CD14-positive monocyte (primary cell): ENCODE measurements at regions not wholly inside any gene's neighbourhood (a gene's known extent, or its start where the extent isn't known, plus 50 kb on each side); places are given as distances from the start of the nearest gene placed in this dataset.

Experiments used
- DNase-seq, 3 donors: peaks; one replicate each; pipeline ENCODE4 v3.0.0-alpha.2; 2011 to 2022
- H2AFZ ChIP-seq: 2 replicates; pipeline ENCODE4 v1.6.0; 2012; ENCODE audit warnings: mild to moderate bottlenecking, low read depth, low read length, inconsistent platforms; ENCODE audit not compliant: insufficient read depth, poor library complexity, severe bottlenecking
- H3K27ac ChIP-seq, 2 donors: 1 replicate in 1 of 2; 2 replicates in 1 of 2; pipeline ENCODE4 v1.5.1; 2012 to 2013; ENCODE audit warnings: low read length in 2 of 2, control low read depth in 1 of 2, inconsistent platforms in 1 of 2, low read depth in 1 of 2, mild to moderate bottlenecking in 1 of 2
- H3K27me3 ChIP-seq, 2 donors: one replicate each; pipeline versions ENCODE4 v1.6.0 to v1.6.1; 2011 to 2013; ENCODE audit warnings: low read length in 2 of 2; ENCODE audit not compliant: control insufficient read depth in 2 of 2, insufficient read depth in 2 of 2
- H3K36me3 ChIP-seq, 2 donors: replicated peaks in 1 of 2; 1 replicate in 1 of 2; 2 replicates in 1 of 2; pipeline versions ENCODE4 v1.5.1 to v1.6.1; 2012 to 2013; ENCODE audit warnings: low read length in 2 of 2, control low read depth in 1 of 2, inconsistent platforms in 1 of 2, mild to moderate bottlenecking in 1 of 2; ENCODE audit not compliant: insufficient read depth in 2 of 2, control insufficient read depth in 1 of 2
- H3K4me1 ChIP-seq, 2 donors: 1 replicate in 1 of 2; 2 replicates in 1 of 2; pipeline versions ENCODE4 v1.5.1 to v1.6.1; 2012 to 2013; ENCODE audit warnings: low read length in 2 of 2, control low read depth in 1 of 2, inconsistent platforms in 1 of 2, mild to moderate bottlenecking in 1 of 2, moderate library complexity in 1 of 2; ENCODE audit not compliant: insufficient read depth in 2 of 2, control insufficient read depth in 1 of 2
- H3K4me2 ChIP-seq: replicated peaks from 2 replicates; pipeline ENCODE3; 2012; ENCODE audit warnings: low read length, moderate library complexity, mild to moderate bottlenecking; ENCODE audit not compliant: poor library complexity, severe bottlenecking; ENCODE audit errors: extremely low read depth
- H3K4me3 ChIP-seq, 3 experiments: fragments of 200-600 bp in 1 of 3; sonication (generic) in 1 of 3; replicated peaks in 1 of 3; 1 replicate in 2 of 3; 2 replicates in 1 of 3; pipeline ENCODE4 v1.5.1; 2011 to 2013; ENCODE audit warnings: low read length in 3 of 3, mild to moderate bottlenecking in 3 of 3, control low read depth in 2 of 3, low read depth in 2 of 3, inconsistent platforms in 1 of 3, moderate library complexity in 1 of 3
- H3K79me2 ChIP-seq: 2 replicates; pipeline ENCODE4 v1.6.0; 2012; ENCODE audit warnings: mild to moderate bottlenecking, control low read depth, inconsistent platforms, low read length, moderate library complexity; ENCODE audit not compliant: insufficient read depth
- H3K9ac ChIP-seq: 2 replicates; pipeline ENCODE4 v1.6.0; 2017; ENCODE audit warnings: low read length, mild to moderate bottlenecking; ENCODE audit not compliant: insufficient read depth, poor library complexity, severe bottlenecking
- H3K9me3 ChIP-seq, 2 donors: replicated peaks in 1 of 2; 1 replicate in 1 of 2; 2 replicates in 1 of 2; pipeline versions ENCODE4 v1.5.1 to v1.6.1; 2012 to 2013; ENCODE audit warnings: low read length in 2 of 2, control low read depth in 1 of 2; ENCODE audit not compliant: control insufficient read depth in 1 of 2, insufficient read depth in 1 of 2
- H4K20me1 ChIP-seq: 2 replicates; pipeline ENCODE4 v1.6.0; 2012; ENCODE audit warnings: mild to moderate bottlenecking, low read length, control low read depth, moderate library complexity; ENCODE audit not compliant: insufficient read depth
- H3K27ac Mint-ChIP-seq, 7 donors: one replicate each; pipeline ENCODE4 v1.8.0; 2020; ENCODE audit warnings: mild to moderate bottlenecking in 7 of 7, mixed read lengths in 7 of 7, moderate library complexity in 6 of 7, inconsistent platforms in 2 of 7
- H3K27me3 Mint-ChIP-seq, 3 donors: one replicate each; pipeline ENCODE4 v1.8.0; 2021 to 2022; ENCODE audit warnings: low read depth in 3 of 3, mild to moderate bottlenecking in 3 of 3, mixed read lengths in 3 of 3, moderate library complexity in 3 of 3, inconsistent platforms in 1 of 3
- H3K36me3 Mint-ChIP-seq, 2 donors: one replicate each; pipeline ENCODE4 v1.8.0; 2020; ENCODE audit warnings: mixed read lengths in 2 of 2, inconsistent platforms in 1 of 2, mild to moderate bottlenecking in 1 of 2
- H3K4me1 Mint-ChIP-seq: one replicate; pipeline ENCODE4 v1.8.0; 2020; ENCODE audit warnings: mild to moderate bottlenecking, mixed read lengths
- H3K4me3 Mint-ChIP-seq, 2 donors: one replicate each; pipeline ENCODE4 v1.8.0; 2020; ENCODE audit warnings: mild to moderate bottlenecking in 2 of 2, mixed read lengths in 2 of 2, moderate library complexity in 1 of 2
- H3K9me3 Mint-ChIP-seq, 7 donors: one replicate each; pipeline ENCODE4 v1.8.0; 2020 to 2022; ENCODE audit warnings: mixed read lengths in 7 of 7, mild to moderate bottlenecking in 6 of 7, moderate library complexity in 6 of 7, inconsistent platforms in 2 of 7
- CTCF ChIP-seq: fragments of 200-600 bp; IDR thresholded peaks from one replicate; pipeline ENCODE4 v1.8.0; 2022; ENCODE audit warnings: antibody characterized with exemption, mild to moderate bottlenecking
- WGBS: methylation state at CpG from one replicate; pipeline ENCODE4 v1.1.5; 2013; ENCODE audit warnings: missing lambda C conversion rate; ENCODE audit not compliant: insufficient coverage; 5-methylcytosine and 5-hydroxymethylcytosine counted together
- intact Hi-C, 2 donors: fragments of 100-400 bp; cut with micrococcal nuclease; formaldehyde crosslinking; loops; one replicate each; pipeline versions ENCODE4 v1.15.0 to v1.15.1; 2023

GRCh38 chr20:59495894-59496510 is 108.3 kb upstream of the PHACTR3 start:
- Histone ChIP-seq H3K4me3 (no peak overlapping the region), H3K4me1 (no peaks in the 10 kb centered on the region), H3K27ac (no peak overlapping the region), H3K4me2 (no peak overlapping the region), H3K36me3 (no peaks in the 10 kb centered on the region), H4K20me1 (no peaks in the 10 kb centered on the region), H2AFZ (no peak overlapping the region), H3K9me3 (no peaks in the 10 kb centered on the region), H3K79me2 (no peaks in the 10 kb centered on the region), H3K9ac (no peak overlapping the region), H3K27me3 (peaks cover 0 to 2% of the 10 kb centered on the region in 2 donors)
- H3K4me3 Mint-ChIP-seq = no peak overlapping the region
- intact Hi-C loops = loop anchor here in 1 of 2 donors (10.0 kb wide), 1 partner anchor 631 kb away; no protein-coding TSS in a partner anchor
- peaks cover 0 to 7% (median 4%) of the 10 kb centered on the region in 7 donors for H3K9me3 Mint-ChIP-seq
- DNase-seq = peak; percentile 9 to 36 (median 29)
- 10% methylated on average over 12 of the region's 12 CpGs for WGBS
- H3K27ac Mint-ChIP-seq = no peak overlapping the region
- TF ChIP-seq CTCF = peak; percentile 94
- peaks cover 0 to 18% (median 11%) of the 10 kb centered on the region in 3 donors for H3K27me3 Mint-ChIP-seq
- no peaks in the 10 kb centered on the region for H3K36me3 Mint-ChIP-seq
- no peaks in the 10 kb centered on the region for H3K4me1 Mint-ChIP-seq

DNA sequence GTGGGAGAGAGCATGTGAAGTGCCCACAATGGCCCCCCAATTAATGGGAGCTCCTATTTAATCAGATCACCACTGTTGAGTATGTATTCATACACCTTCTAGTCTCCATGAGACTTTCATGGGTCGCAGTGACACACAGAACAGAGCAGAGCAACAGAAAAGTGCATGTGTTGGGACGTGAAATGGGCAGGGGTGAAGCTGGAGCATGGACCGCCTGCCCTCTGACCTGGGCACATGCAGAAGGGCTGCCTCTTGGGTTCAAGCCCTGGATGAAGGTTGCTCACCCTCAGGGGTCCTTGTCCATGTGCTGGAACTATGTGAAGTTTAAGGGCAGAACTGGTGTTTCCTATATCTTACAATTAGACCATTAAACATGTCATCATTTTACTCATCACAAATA is 106.0 kb upstream of the PHACTR3 start:
- peaks cover 0 to 13% (median 9%) of the 10 kb centered on the region in 3 donors for H3K27me3 Mint-ChIP-seq
- intact Hi-C loops = loop anchor here in 1 of 2 donors (10.0 kb wide), 1 partner anchor 633 kb away; no protein-coding TSS in a partner anchor
- no CpG with 5 or more reads among the region's 3 CpGs for WGBS

More for the DNA sequence above, 106.0 kb upstream of the PHACTR3 start:
- DNase-seq = no peak
- Histone ChIP-seq H3K4me3 (no peak overlapping the region), H3K79me2 (no peaks in the 10 kb centered on the region), H4K20me1 (no peaks in the 10 kb centered on the region), H3K9ac (no peak overlapping the region), H3K27me3 (peaks cover 0 to 2% of the 10 kb centered on the region in 2 donors), H3K36me3 (no peaks in the 10 kb centered on the region), H3K4me1 (no peaks in the 10 kb centered on the region), H3K4me2 (no peak overlapping the region), H3K27ac (no peak overlapping the region), H2AFZ (no peak overlapping the region), H3K9me3 (no peaks in the 10 kb centered on the region)
- H3K9me3 Mint-ChIP-seq = peaks cover 0 to 9% (median 4%) of the 10 kb centered on the region in 7 donors
- H3K36me3 Mint-ChIP-seq = no peaks in the 10 kb centered on the region
- no peak overlapping the region for H3K27ac Mint-ChIP-seq
- TF ChIP-seq CTCF = no peak
- no peaks in the 10 kb centered on the region for H3K4me1 Mint-ChIP-seq
- H3K4me3 Mint-ChIP-seq = no peak overlapping the region
